EH (cell line): ENCODE measurements at regions not wholly inside any gene's neighbourhood (a gene's known extent, or its start where the extent isn't known, plus 50 kb on each side); places are given as distances from the start of the nearest gene placed in this dataset.

Experiments used
- DNase-seq: peaks from one replicate; pipeline ENCODE4 v3.0.0-alpha.2; 2015; ENCODE audit warnings: low read depth

DNA sequence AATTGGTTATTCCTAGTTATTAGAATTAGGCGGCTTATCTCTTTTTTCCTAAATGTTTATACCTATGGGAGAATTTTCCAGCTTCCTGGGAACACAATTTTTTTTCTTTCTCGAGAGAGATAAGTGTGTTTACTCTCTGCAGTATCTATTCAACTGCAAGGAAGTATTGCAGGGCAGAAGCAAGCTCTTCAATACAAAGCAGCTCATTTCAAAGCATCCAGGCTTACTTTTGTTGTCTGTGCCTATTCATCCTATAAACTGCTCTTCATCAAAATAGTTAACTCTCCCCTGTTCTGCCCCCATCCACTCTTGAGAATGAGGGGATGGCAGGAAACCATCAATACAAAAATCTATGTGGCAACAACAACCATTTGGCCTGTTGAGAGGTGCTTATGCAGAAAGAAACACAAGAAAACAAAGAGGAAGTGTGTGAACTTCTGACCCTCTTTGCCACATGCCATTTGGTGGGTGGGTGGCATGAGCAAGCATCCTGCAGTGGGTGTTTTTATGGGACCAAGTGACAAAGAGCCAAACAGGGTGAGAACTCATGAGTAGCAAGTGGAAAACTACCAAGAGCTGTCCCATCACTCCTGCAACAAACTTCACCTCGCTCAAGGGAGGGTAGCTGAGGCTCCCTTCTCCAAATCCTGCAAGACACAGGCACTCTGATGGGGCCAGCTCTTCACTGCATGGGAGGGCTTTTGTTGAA is 50.6 kb upstream of the MRPS6 start:
- DNase-seq = peak; percentile 34

DNA sequence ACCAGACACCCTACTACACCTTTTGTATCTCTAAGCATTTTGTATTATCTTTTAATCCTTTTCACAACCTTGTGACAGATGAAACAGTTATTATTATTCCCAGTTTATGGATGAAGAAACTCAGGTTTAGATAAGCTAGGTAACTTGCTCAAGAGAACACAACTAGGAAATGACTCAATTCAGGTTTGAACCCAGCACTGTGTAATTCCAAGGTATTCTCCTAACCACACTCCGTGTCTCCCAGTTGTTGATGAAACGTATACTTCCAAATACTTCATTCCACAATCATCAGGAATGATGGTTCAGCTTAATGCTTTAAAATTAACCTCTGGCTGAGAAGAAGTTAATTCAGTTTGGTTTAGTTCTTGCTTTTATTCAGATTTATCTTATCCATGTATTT is 51.7 kb upstream of the MRPS6 start:
- DNase-seq = no peak

GRCh38 chr21:34020983-34021553 is 52.3 kb upstream of the MRPS6 start:
- no peak for DNase-seq

- peak; percentile 40 for DNase-seq
Observed at GRCh38 chr21:34020005-34020847, 53.2 kb upstream of the MRPS6 start.

DNA sequence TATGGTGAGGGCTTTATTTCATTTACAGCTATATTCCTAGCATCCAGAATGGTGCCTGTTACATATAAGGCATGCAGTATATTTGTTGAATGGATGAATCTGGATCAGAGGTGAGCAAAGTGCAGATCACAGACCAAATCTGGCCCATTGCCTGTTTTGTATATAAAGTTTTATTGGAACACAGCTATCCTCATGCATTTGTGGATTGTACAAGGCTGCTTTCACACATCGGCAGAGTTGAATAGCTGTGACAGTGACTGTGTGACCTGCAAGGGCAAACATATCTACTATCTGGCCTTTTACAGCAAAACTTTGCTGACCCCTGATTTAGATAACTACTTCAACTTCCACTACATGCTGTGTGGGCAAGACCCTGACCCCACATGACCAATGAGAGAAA is 54.0 kb upstream of the MRPS6 start:
- no peak for DNase-seq

DNA sequence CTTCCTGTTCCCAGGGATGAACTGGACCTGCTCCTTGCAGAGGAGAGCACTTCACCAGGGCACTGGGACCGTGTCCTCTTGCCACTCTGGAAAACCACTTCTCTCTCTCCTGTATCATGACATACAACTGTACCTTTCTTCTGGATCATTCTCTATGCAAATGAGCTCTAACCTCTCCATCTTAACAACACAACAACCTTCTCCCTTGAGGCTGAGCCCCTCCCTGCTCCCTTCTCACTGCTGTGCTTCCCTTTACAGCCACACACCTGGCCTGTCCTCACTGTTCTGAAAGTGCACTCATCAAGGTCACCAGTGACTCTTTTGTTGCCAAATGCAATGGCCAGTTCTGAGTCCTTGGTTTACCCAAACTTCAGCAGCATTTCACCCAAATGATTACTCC is 54.5 kb upstream of the MRPS6 start:
- no peak for DNase-seq

GRCh38 chr21:34018185-34018584 is 55.2 kb upstream of the MRPS6 start:
- no peak for DNase-seq

- DNase-seq = peak; percentile 76
Observed at GRCh38 chr21:34017039-34017961, 56.1 kb upstream of the MRPS6 start.

DNA sequence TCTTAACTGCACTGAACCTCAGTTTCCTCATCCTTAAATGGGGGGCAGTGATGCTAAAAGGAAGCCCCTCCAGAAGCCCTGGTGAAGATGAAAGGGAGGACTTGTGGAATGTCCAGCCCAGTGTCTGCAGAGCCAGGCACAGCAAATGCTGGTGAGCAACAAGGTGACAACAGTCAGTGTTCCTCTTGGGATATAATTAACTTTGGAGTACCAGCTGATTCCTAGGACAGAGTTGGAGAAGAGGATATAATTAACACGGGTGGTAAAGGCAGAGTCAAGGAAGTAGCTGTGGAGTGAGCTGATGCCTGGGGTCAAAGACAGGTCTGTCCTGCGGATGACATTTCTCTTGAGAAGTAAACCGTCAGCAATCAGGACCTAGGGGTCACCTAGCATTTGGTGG is 60.7 kb upstream of the MRPS6 start:
- no peak for DNase-seq

GRCh38 chr21:34011660-34012059 is 61.7 kb upstream of the MRPS6 start:
- DNase-seq = peak; percentile 24

GRCh38 chr21:34009193-34009592 is 64.2 kb upstream of the MRPS6 start:
- DNase-seq = no peak

GRCh38 chr21:34008618-34009017 is 64.8 kb upstream of the MRPS6 start:
- DNase-seq = no peak

- no peak for DNase-seq
Observed at GRCh38 chr21:34006611-34007168, 66.7 kb upstream of the MRPS6 start.

- no peak for DNase-seq
Observed at GRCh38 chr21:34004974-34005373, 68.4 kb upstream of the MRPS6 start.

DNA sequence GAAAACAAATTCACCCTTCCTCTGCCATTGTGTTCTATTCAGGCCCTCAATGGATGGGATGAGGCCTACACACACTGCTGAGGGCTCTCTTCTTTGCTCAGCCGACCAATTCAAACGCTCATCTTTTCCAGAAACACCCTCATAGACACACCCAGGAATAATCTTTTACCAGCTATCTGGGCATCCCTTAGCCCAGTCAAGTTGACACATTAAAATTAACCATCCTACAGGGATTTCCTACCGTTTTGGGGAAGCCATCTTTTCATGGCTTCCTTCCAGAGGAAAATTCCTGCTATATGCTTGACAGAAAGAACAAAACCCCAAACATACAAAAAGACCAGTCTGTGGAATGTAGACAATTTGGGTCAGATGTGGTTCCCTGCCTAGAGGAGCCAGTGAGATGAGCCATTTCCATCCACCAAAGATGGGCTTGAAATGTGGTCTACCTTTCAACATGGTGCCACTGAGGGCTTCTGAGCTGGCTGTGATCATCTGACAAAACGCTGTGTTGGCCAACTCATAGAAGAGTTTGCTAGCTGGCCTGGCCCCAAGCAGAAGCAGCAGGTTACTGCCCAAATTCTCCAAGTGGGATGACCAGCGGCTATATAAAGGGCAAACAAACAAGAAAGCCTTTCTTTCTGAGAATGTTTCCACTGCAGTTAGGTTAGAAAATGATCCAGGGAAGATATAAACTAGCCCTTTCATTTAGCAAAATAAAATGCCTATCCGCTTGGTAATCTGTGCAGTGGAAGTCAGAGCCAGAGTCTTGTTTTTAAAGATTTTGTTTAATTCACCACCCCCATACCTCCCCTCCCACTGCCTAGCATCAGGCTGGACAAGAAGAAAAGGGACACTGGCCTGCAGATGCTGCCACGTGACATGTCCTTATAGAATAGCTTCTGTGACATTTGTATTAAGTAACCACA is 69.1 kb upstream of the MRPS6 start:
- DNase-seq = no peak

GRCh38 chr21:34003428-34003827 is 70.0 kb upstream of the MRPS6 start:
- no peak for DNase-seq

DNA sequence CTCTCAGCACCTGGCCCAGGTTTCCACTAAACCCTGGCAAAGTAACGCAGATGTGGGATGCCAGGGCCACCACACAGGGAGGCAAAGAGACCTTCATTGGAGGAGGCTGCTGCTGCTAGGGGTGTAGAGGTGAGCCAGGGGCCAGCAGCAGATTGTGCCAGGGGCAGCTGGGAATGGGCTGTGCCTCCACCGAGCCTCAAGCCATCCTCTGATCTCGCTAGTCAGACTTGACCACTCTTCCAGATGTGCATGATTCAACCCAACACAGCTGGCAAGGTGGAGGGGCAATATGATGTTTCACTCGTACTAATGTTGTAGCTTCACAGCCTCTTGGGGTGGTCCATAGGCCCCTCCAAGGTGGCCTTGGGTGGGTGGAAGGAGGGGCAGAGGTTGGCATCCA is 73.0 kb upstream of the MRPS6 start:
- DNase-seq = no peak

GRCh38 chr21:33998809-33999208 is 74.6 kb upstream of the MRPS6 start:
- DNase-seq = no peak

- no peak for DNase-seq
Observed at GRCh38 chr21:33998402-33998801, 75.0 kb upstream of the MRPS6 start.

DNA sequence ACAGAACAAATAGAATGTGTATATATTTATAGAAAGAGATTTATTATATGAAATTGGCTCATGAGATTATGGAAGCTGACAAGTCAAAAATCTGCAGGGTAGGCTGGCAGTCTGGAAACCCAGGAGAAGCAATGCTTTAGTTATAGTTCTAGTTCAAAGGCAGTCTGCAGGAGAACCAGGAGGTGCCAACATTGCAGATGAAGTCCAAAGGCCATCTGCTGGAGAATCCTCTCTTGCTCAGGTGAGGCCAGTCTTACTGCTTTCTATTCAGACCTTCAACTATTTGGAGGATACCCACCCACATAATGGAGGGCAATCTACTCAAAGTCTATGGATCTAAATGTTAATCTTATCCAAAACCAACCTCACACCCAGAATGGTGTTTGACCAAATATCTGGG is 75.9 kb upstream of the MRPS6 start:
- DNase-seq = no peak

- DNase-seq = no peak
Observed at GRCh38 chr21:33994373-33994772, 78.8 kb upstream of the ATP5PO start.
